ENCODE measurements at regions not wholly inside any gene's neighbourhood (a gene's known extent, or its start where the extent isn't known, plus 50 kb on each side); places are given as distances from the start of the nearest gene placed in this dataset.

- TF ChIP-seq CTCF (IDR thresholded peaks at IDR 0.05): no peak
- TF ChIP-seq POLR2A (IDR thresholded peaks at IDR 0.05): no peak
- TF ChIP-seq EP300 (IDR thresholded peaks at IDR 0.05): no peak
These were observed 234.9 kb upstream of the DACH1 start for GRCh38 chr13:72101768-72102400.

Data from ovary (tissue), 3 donors.